ENCODE measurements at regions not wholly inside any gene's neighbourhood (a gene's known extent, or its start where the extent isn't known, plus 50 kb on each side); places are given as distances from the start of the nearest gene placed in this dataset.

GRCh38 chr14:86296173-86296572, 766.2 kb downstream of the FLRT2 start:
- TF ChIP-seq POLR2AphosphoS5 (IDR thresholded peaks at IDR 0.05; ENCODE audit: low read depth) (no peak), EZH2 (IDR thresholded peaks at IDR 0.05; ENCODE audit: low read depth, unreplicated experiment) (no peak), ZNF114 (CRISPR knock-in tag; IDR thresholded peaks at IDR 0.05) (no peak), ETS1 (IDR thresholded peaks at IDR 0.05) (no peak)
- TF ChIP-seq, protein P1, sequence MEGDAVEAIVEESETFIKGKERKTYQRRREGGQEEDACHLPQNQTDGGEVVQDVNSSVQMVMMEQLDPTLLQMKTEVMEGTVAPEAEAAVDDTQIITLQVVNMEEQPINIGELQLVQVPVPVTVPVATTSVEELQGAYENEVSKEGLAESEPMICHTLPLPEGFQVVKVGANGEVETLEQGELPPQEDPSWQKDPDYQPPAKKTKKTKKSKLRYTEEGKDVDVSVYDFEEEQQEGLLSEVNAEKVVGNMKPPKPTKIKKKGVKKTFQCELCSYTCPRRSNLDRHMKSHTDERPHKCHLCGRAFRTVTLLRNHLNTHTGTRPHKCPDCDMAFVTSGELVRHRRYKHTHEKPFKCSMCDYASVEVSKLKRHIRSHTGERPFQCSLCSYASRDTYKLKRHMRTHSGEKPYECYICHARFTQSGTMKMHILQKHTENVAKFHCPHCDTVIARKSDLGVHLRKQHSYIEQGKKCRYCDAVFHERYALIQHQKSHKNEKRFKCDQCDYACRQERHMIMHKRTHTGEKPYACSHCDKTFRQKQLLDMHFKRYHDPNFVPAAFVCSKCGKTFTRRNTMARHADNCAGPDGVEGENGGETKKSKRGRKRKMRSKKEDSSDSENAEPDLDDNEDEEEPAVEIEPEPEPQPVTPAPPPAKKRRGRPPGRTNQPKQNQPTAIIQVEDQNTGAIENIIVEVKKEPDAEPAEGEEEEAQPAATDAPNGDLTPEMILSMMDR (conservative IDR thresholded peaks at IDR 0.05; ENCODE audit: low read depth in 2 of 2): no peak

Data from GM23338 (cell line).